ENCODE measurements at regions not wholly inside any gene's neighbourhood (a gene's known extent, or its start where the extent isn't known, plus 50 kb on each side); places are given as distances from the start of the nearest gene placed in this dataset.
"Not testable (repeated sequence)": the region's sequence is repeated elsewhere in the genome, so short reads cannot be mapped to it uniquely, and the experiment has no call there.

DNA sequence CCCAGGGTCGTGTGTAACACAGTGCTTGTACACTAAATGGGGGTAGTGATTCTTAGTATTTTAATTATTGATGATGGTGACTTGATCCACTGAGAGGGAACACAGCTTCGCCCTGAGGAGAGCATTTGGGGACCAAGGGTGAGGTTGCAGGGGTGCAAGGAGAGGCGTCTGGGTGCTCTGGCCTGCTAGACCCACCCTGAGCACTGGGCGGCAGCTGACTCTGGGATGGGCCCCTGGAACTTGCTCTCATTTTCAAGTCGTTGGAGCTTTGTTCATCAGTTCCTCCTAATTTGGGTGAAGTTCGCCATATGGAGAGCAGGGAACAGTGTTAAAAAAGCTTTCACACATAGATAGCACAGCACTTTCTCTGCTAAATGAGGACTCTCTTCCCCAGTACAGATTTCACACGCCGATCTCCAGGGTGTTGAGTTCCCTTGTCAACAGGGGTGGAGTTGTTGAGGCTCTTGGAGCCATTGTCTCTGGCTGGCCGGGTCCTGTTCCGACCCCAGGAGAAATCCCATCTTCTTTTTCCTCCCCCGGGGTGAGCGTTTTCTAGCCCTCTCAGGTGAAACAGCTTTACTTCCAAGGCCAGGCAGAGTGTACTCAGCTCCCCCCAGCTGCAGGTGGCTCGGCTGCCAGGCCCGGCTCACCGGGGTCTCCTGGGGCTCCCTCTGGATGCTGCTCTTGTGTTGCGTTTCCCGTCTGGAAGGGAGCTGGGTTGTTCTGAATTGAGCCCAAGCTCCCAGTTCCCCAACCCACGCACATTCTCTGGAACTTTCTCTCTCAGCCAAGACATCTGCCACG is 367.4 kb downstream of the RPS6KC1 start (continued):
- no peak for TF ChIP-seq ZNF8 (CRISPR knock-in tag; IDR thresholded peaks at IDR 0.05)

DNA sequence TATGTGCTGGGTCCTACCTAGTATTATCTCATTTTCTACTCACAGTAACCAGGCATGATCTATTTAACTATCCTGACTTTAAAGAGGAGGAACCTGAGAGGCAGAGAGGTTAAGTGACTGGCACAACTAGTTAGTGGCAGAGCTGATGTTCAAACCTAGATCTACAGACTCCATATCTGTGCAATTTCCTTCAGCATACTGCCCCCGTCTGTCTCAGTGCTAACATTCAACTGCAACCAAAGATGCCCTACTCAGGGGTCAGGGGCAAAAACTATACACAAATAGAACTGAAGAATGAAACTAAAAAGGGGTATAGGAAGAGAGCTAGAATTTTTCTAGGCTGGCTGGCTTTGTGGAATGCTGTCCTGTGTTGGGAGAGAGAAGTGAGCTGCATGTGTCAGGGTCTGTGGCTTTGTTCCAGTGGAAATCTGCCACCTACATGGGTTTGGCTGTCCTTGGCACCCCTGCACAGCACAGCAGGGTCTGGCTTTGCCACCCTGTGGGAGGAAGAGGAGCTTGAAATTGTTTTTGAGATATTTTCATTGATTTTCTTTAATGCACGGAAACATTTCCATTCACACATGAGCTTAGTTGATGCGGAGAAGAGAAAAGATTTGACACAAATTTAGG is 368.5 kb downstream of the RPS6KC1 start:
- no peak for ATAC-seq
- no peak for TF ChIP-seq ZNF565 (CRISPR knock-in tag; conservative IDR thresholded peaks at IDR 0.05; ENCODE audit: low read depth)
- TF ChIP-seq, protein P1, sequence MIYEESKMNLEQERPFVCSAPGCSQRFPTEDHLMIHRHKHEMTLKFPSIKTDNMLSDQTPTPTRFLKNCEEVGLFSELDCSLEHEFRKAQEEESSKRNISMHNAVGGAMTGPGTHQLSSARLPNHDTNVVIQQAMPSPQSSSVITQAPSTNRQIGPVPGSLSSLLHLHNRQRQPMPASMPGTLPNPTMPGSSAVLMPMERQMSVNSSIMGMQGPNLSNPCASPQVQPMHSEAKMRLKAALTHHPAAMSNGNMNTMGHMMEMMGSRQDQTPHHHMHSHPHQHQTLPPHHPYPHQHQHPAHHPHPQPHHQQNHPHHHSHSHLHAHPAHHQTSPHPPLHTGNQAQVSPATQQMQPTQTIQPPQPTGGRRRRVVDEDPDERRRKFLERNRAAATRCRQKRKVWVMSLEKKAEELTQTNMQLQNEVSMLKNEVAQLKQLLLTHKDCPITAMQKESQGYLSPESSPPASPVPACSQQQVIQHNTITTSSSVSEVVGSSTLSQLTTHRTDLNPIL (CRISPR knock-in tag; IDR thresholded peaks at IDR 0.05; ENCODE audit: low read depth): no peak
- TF ChIP-seq BACH2 (CRISPR knock-in tag; IDR thresholded peaks at IDR 0.05; ENCODE audit: borderline replicate concordance): no peak
- TF ChIP-seq ISL1 (CRISPR knock-in tag; IDR thresholded peaks at IDR 0.05): no peak
- no peak for TF ChIP-seq ZNF8 (CRISPR knock-in tag; IDR thresholded peaks at IDR 0.05)
- no peak for TF ChIP-seq SNAI2 (CRISPR knock-in tag; IDR thresholded peaks at IDR 0.05)
- TF ChIP-seq PPARA (CRISPR knock-in tag; IDR thresholded peaks at IDR 0.05; ENCODE audit: borderline replicate concordance): no peak
- TF ChIP-seq CSDC2 (CRISPR knock-in tag; IDR thresholded peaks at IDR 0.05): no peak
- TF ChIP-seq, protein P2, sequence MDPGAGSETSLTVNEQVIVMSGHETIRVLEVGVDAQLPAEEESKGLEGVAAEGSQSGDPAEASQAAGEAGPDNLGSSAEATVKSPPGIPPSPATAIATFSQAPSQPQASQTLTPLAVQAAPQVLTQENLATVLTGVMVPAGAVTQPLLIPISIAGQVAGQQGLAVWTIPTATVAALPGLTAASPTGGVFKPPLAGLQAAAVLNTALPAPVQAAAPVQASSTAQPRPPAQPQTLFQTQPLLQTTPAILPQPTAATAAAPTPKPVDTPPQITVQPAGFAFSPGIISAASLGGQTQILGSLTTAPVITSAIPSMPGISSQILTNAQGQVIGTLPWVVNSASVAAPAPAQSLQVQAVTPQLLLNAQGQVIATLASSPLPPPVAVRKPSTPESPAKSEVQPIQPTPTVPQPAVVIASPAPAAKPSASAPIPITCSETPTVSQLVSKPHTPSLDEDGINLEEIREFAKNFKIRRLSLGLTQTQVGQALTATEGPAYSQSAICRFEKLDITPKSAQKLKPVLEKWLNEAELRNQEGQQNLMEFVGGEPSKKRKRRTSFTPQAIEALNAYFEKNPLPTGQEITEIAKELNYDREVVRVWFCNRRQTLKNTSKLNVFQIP (CRISPR knock-in tag; IDR thresholded peaks at IDR 0.05; ENCODE audit: borderline replicate concordance, low read depth): no peak
- no peak for TF ChIP-seq ESRRG (CRISPR knock-in tag; IDR thresholded peaks at IDR 0.05)
- TF ChIP-seq GLIS3 (CRISPR knock-in tag; IDR thresholded peaks at IDR 0.05): no peak
- no peak for TF ChIP-seq TSHZ2 (CRISPR knock-in tag; IDR thresholded peaks at IDR 0.05)
- no peak for TF ChIP-seq TCF4 (CRISPR knock-in tag; IDR thresholded peaks at IDR 0.05; ENCODE audit: borderline replicate concordance)
- no peak for TF ChIP-seq RARB (CRISPR knock-in tag; IDR thresholded peaks at IDR 0.05)
- TF ChIP-seq ARNTL (CRISPR knock-in tag; IDR thresholded peaks at IDR 0.05; ENCODE audit: borderline replicate concordance, low read depth): no peak
- TF ChIP-seq TOX (CRISPR knock-in tag; IDR thresholded peaks at IDR 0.05; ENCODE audit: borderline replicate concordance): no peak

DNA sequence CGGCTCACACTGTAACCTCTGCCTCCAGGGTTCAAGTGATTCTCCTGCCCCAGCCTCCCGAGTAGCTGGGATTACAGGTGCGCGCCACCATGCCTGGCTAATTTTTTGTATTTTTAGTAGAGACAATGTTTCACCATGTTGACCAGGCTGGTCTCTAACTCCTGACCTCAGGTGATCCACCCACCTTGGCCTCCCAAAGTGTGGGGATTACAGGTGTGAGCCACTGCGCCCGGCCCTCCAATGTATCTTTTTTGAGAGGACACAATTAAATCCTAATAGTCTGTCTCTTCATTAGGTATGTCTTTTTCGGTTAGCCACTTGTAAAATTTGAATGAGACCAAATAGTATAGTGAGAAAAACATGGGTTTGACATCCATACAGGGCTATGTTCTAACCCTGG is 370.1 kb downstream of the RPS6KC1 start:
- ATAC-seq: not testable (repeated sequence)

DNA sequence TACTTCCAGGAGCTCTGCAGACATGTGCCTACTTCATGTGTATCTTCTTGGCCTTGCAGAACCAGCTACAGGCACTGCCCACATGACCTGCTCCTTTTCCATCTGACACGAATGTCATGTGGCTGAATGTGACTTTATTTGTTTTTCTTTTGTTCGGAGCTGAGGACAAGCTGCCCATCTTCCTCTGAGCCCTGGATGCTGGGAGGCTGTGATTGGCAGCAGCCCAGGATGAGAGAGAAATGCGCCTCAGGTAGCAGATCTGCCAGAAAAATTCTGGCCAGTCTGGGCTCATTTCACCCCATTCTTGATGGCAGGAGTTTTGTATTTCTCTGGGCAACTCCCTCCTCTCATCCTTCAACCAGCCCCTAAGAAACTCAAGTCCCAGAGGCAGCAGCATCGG is 372.0 kb downstream of the RPS6KC1 start:
- no peak for ATAC-seq
- no peak for TF ChIP-seq ZNF8 (CRISPR knock-in tag; IDR thresholded peaks at IDR 0.05)
- no peak for TF ChIP-seq ARNTL (CRISPR knock-in tag; IDR thresholded peaks at IDR 0.05; ENCODE audit: borderline replicate concordance, low read depth)
- TF ChIP-seq TCF4 (CRISPR knock-in tag; IDR thresholded peaks at IDR 0.05; ENCODE audit: borderline replicate concordance): no peak
- no peak for TF ChIP-seq ZNF70 (CRISPR knock-in tag; IDR thresholded peaks at IDR 0.05)
- no peak for TF ChIP-seq ZNF565 (CRISPR knock-in tag; conservative IDR thresholded peaks at IDR 0.05; ENCODE audit: low read depth)
- no peak for TF ChIP-seq ZC3H10 (CRISPR knock-in tag; IDR thresholded peaks at IDR 0.05)
- TF ChIP-seq, protein P3, sequence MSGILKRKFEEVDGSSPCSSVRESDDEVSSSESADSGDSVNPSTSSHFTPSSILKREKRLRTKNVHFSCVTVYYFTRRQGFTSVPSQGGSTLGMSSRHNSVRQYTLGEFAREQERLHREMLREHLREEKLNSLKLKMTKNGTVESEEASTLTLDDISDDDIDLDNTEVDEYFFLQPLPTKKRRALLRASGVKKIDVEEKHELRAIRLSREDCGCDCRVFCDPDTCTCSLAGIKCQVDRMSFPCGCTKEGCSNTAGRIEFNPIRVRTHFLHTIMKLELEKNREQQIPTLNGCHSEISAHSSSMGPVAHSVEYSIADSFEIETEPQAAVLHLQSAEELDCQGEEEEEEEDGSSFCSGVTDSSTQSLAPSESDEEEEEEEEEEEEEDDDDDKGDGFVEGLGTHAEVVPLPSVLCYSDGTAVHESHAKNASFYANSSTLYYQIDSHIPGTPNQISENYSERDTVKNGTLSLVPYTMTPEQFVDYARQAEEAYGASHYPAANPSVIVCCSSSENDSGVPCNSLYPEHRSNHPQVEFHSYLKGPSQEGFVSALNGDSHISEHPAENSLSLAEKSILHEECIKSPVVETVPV (CRISPR knock-in tag; IDR thresholded peaks at IDR 0.05): no peak
- TF ChIP-seq TSHZ2 (CRISPR knock-in tag; IDR thresholded peaks at IDR 0.05): no peak
- TF ChIP-seq, protein P1 (CRISPR knock-in tag; IDR thresholded peaks at IDR 0.05; ENCODE audit: low read depth): no peak
- TF ChIP-seq, protein P2 (CRISPR knock-in tag; IDR thresholded peaks at IDR 0.05; ENCODE audit: borderline replicate concordance, low read depth): no peak
- TF ChIP-seq ZFP30 (CRISPR knock-in tag; IDR thresholded peaks at IDR 0.05): no peak
- no peak for TF ChIP-seq TOX (CRISPR knock-in tag; IDR thresholded peaks at IDR 0.05; ENCODE audit: borderline replicate concordance)
- no peak for TF ChIP-seq ISL1 (CRISPR knock-in tag; IDR thresholded peaks at IDR 0.05)

All from SK-N-SH treated with all-trans-retinoic acid at 6 μM for 48 hours (cell line).